ENCODE measurements at regions not wholly inside any gene's neighbourhood (a gene's known extent, or its start where the extent isn't known, plus 50 kb on each side); places are given as distances from the start of the nearest gene placed in this dataset.

DNA sequence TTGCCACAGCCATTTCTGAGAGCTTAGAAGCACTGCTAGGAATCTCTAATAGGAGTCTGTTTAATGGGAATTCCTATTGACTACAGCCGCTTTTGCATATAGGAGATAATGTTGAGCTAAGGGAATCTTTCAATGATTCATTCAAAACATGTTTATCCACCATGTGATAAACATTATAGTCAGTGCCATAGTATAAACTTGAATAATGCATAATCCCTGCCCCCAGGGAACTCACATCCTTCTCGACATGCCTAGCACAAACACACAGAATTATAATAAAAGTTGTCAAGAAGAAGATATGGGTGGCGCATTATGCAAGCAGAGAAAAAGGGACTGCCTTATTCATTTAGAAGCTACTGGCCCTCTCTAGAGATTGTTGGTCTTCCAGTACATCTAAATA lies 248.0 kb downstream of the DAD1 start:
- DNase-seq, result no peak
- Mint-ChIP-seq H3K36me3 (ENCODE audit: insufficient read depth, unreplicated experiment) (no peaks in the 10 kb centered on the region), H3K4me1 (ENCODE audit: low read depth, unreplicated experiment) (peaks cover 39% of the 10 kb centered on the region), H3K4me3 (ENCODE audit: low read depth, unreplicated experiment) (no peak overlapping the region), H3K9me3 (ENCODE audit: low read depth, unreplicated experiment) (peaks cover 8% of the 10 kb centered on the region), H3K27me3 (ENCODE audit: unreplicated experiment) (no peaks in the 10 kb centered on the region), H3K27ac (ENCODE audit: unreplicated experiment) (no peak overlapping the region)
- CTCF ChIA-PET, result interaction anchor here (0.6 kb wide), 1 partner anchor 44 kb away, joined by 5 read pairs; no protein-coding TSS in a partner anchor
- intact Hi-C loops (cut with micrococcal nuclease; ENCODE audit: unreplicated experiment), result no loop called here
- no TSS peak for BruUV-seq (replicated peaks)
- TF ChIP-seq, protein P1, sequence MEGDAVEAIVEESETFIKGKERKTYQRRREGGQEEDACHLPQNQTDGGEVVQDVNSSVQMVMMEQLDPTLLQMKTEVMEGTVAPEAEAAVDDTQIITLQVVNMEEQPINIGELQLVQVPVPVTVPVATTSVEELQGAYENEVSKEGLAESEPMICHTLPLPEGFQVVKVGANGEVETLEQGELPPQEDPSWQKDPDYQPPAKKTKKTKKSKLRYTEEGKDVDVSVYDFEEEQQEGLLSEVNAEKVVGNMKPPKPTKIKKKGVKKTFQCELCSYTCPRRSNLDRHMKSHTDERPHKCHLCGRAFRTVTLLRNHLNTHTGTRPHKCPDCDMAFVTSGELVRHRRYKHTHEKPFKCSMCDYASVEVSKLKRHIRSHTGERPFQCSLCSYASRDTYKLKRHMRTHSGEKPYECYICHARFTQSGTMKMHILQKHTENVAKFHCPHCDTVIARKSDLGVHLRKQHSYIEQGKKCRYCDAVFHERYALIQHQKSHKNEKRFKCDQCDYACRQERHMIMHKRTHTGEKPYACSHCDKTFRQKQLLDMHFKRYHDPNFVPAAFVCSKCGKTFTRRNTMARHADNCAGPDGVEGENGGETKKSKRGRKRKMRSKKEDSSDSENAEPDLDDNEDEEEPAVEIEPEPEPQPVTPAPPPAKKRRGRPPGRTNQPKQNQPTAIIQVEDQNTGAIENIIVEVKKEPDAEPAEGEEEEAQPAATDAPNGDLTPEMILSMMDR (IDR thresholded peaks at IDR 0.05; ENCODE audit: unreplicated experiment), result no peak

- peaks cover 38% of the 10 kb centered on the region for H3K4me1 Mint-ChIP-seq (ENCODE audit: low read depth, unreplicated experiment)
- DNase-seq, result no peak
- no TSS peak for BruUV-seq (replicated peaks)
- peaks cover 3% of the 10 kb centered on the region for H3K9me3 Mint-ChIP-seq (ENCODE audit: low read depth, unreplicated experiment)
- peaks cover under 1% of the 10 kb centered on the region for H3K36me3 Mint-ChIP-seq (ENCODE audit: insufficient read depth, unreplicated experiment)
- H3K27ac Mint-ChIP-seq (ENCODE audit: unreplicated experiment), result no peak overlapping the region
- CTCF ChIA-PET, result interaction anchor here (1.5 kb wide), 1 partner anchor 19 kb away, joined by 4 read pairs; no protein-coding TSS in a partner anchor
- H3K4me3 Mint-ChIP-seq (ENCODE audit: low read depth, unreplicated experiment), result no peak overlapping the region
- TF ChIP-seq, protein P1 (IDR thresholded peaks at IDR 0.05; ENCODE audit: unreplicated experiment), result no peak
- intact Hi-C loops (cut with micrococcal nuclease; ENCODE audit: unreplicated experiment), result no loop called here
- H3K27me3 Mint-ChIP-seq (ENCODE audit: unreplicated experiment), result no peaks in the 10 kb centered on the region
Measured at GRCh38 chr14:22338917-22339715, 249.9 kb downstream of the DAD1 start.

DNA sequence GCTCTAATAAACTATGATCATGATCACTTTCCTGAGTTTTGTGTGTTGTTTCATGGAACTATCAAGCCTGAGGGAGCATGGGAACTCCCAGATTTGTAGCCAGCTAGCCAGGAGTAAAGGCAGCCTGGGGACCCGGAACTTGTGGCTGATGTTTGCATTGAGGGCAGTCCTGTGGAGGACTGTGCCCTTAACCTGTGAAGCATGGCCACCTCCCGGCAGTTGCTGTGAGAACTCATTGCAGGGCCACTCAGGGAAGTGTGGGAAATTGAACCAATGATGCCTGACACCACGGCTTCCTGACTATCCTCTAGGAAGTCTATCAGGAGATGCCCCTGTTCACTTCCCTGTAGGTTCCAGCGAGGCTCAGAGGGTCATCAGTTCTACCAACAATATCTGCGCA lies 250.6 kb downstream of the DAD1 start:
- Mint-ChIP-seq H3K4me3 (ENCODE audit: low read depth, unreplicated experiment) (no peak overlapping the region), H3K4me1 (ENCODE audit: low read depth, unreplicated experiment) (peaks cover 30% of the 10 kb centered on the region), H3K27ac (ENCODE audit: unreplicated experiment) (no peak overlapping the region), H3K9me3 (ENCODE audit: low read depth, unreplicated experiment) (peaks cover 3% of the 10 kb centered on the region), H3K27me3 (ENCODE audit: unreplicated experiment) (no peaks in the 10 kb centered on the region), H3K36me3 (ENCODE audit: insufficient read depth, unreplicated experiment) (peaks cover 4% of the 10 kb centered on the region)
- CTCF ChIA-PET, result interaction anchor here (1.5 kb wide), 1 partner anchor 18 kb away, joined by 4 read pairs; no protein-coding TSS in a partner anchor
- DNase-seq, result no peak
- TF ChIP-seq, protein P1 (IDR thresholded peaks at IDR 0.05; ENCODE audit: unreplicated experiment), result no peak
- BruUV-seq (replicated peaks), result no TSS peak
- intact Hi-C loops (cut with micrococcal nuclease; ENCODE audit: unreplicated experiment), result no loop called here

- intact Hi-C loops (cut with micrococcal nuclease; ENCODE audit: unreplicated experiment), result no loop called here
- DNase-seq, result no peak
- TF ChIP-seq, protein P1 (IDR thresholded peaks at IDR 0.05; ENCODE audit: unreplicated experiment), result no peak
- H3K9me3 Mint-ChIP-seq (ENCODE audit: low read depth, unreplicated experiment), result no peaks in the 10 kb centered on the region
- H3K36me3 Mint-ChIP-seq (ENCODE audit: insufficient read depth, unreplicated experiment), result peaks cover 4% of the 10 kb centered on the region
- CTCF ChIA-PET, result no interaction called here
- no TSS peak for BruUV-seq (replicated peaks)
- no peaks in the 10 kb centered on the region for H3K27me3 Mint-ChIP-seq (ENCODE audit: unreplicated experiment)
- H3K27ac Mint-ChIP-seq (ENCODE audit: unreplicated experiment), result no peak overlapping the region
- no peak overlapping the region for H3K4me3 Mint-ChIP-seq (ENCODE audit: low read depth, unreplicated experiment)
- H3K4me1 Mint-ChIP-seq (ENCODE audit: low read depth, unreplicated experiment), result peaks cover 26% of the 10 kb centered on the region
Measured at GRCh38 chr14:22337938-22338337, 251.1 kb downstream of the DAD1 start.

All from Calu3 (cell line).